Epithelial cell of proximal tubule (primary cell): ENCODE measurements at regions not wholly inside any gene's neighbourhood (a gene's known extent, or its start where the extent isn't known, plus 50 kb on each side); places are given as distances from the start of the nearest gene placed in this dataset.

Experiments used
- DNase-seq: peaks from one replicate; pipeline ENCODE4 v3.0.0-alpha.2; 2011; ENCODE audit warnings: low read depth
- H3K4me3 ChIP-seq: 2 replicates; pipeline ENCODE4 v1.5.1; 2011; ENCODE audit warnings: low read depth, mild to moderate bottlenecking, low read length
- CTCF ChIP-seq: conservative IDR thresholded peaks from 2 replicates; pipeline ENCODE4 v1.5.1; 2012; ENCODE audit warnings: low read depth, mild to moderate bottlenecking, low read length

- H3K4me3 ChIP-seq: no peak overlapping the region
- no peak for TF ChIP-seq CTCF
- DNase-seq: no peak
These were observed 82.7 kb upstream of the TNPO1 start for GRCh38 chr5:72733810-72734209.

- no peak for TF ChIP-seq CTCF
- no peak overlapping the region for H3K4me3 ChIP-seq
- DNase-seq: no peak
These were observed 92.9 kb upstream of the TNPO1 start for GRCh38 chr5:72723581-72723980.

GRCh38 chr5:72722792-72723452 is 93.5 kb upstream of the TNPO1 start:
- TF ChIP-seq CTCF: no peak
- no peak for DNase-seq
- H3K4me3 ChIP-seq: no peak overlapping the region

GRCh38 chr5:72721844-72722243 is 94.6 kb upstream of the TNPO1 start:
- DNase-seq: no peak
- H3K4me3 ChIP-seq: no peak overlapping the region
- no peak for TF ChIP-seq CTCF

GRCh38 chr5:72720205-72720604 is 96.3 kb upstream of the TNPO1 start:
- DNase-seq: no peak
- TF ChIP-seq CTCF: no peak
- H3K4me3 ChIP-seq: no peak overlapping the region

GRCh38 chr5:72711351-72711750 is 105.1 kb upstream of the TNPO1 start:
- H3K4me3 ChIP-seq: no peak overlapping the region
- no peak for TF ChIP-seq CTCF
- DNase-seq: no peak

- no peak for TF ChIP-seq CTCF
- no peak overlapping the region for H3K4me3 ChIP-seq
- no peak for DNase-seq
These were observed 107.1 kb upstream of the TNPO1 start for GRCh38 chr5:72709341-72709740.
